ENCODE measurements at regions not wholly inside any gene's neighbourhood (a gene's known extent, or its start where the extent isn't known, plus 50 kb on each side); places are given as distances from the start of the nearest gene placed in this dataset.

DNA sequence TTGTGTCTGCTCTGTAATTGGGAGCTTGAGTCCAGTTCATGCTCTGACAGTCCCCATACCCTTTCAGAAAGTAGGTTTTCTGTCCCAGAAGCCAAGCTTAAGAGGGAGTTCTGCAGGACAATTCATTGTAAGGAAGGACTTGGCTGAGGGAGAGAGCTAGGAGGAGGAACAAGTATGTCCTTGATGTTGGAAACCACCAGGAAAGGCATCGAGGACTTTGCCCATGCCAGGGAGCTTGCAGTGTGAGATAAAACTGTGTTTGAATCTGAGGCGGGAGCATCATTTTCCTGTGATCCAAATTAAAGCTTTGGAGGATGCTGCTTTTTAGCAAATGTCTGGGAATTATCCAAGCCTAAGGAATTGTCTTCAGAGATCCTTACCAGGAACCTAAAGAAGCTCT, 175.3 kb downstream of the EMP1 start:
- H3K4me1 ChIP-seq (ENCODE audit: insufficient read depth, low read length) = no peaks in the 10 kb centered on the region
- no peak overlapping the region for H2AFZ ChIP-seq (ENCODE audit: low read length)
- H3K4me2 ChIP-seq (ENCODE audit: insufficient read depth, low read length) = no peak overlapping the region
- no peak overlapping the region for H3K4me3 ChIP-seq (ENCODE audit: insufficient read depth, low read length)
- no peaks in the 10 kb centered on the region for H4K20me1 ChIP-seq (ENCODE audit: insufficient read depth, low read length)
- H3K9me3 ChIP-seq (ENCODE audit: low read depth, low read length) = no peaks in the 10 kb centered on the region
- H3K27ac ChIP-seq (ENCODE audit: low read depth, low read length) = no peak overlapping the region
- H3K36me3 ChIP-seq (ENCODE audit: insufficient read depth, low read length) = no peaks in the 10 kb centered on the region
- peaks cover 12% of the 10 kb centered on the region for H3K27me3 ChIP-seq (ENCODE audit: insufficient read depth, low read length)
- H3K79me2 ChIP-seq (ENCODE audit: insufficient read depth, low read length) = no peaks in the 10 kb centered on the region
- no peak for DNase-seq (ENCODE audit: insufficient read length, low spot score, missing footprints)
- TF ChIP-seq, protein P1, sequence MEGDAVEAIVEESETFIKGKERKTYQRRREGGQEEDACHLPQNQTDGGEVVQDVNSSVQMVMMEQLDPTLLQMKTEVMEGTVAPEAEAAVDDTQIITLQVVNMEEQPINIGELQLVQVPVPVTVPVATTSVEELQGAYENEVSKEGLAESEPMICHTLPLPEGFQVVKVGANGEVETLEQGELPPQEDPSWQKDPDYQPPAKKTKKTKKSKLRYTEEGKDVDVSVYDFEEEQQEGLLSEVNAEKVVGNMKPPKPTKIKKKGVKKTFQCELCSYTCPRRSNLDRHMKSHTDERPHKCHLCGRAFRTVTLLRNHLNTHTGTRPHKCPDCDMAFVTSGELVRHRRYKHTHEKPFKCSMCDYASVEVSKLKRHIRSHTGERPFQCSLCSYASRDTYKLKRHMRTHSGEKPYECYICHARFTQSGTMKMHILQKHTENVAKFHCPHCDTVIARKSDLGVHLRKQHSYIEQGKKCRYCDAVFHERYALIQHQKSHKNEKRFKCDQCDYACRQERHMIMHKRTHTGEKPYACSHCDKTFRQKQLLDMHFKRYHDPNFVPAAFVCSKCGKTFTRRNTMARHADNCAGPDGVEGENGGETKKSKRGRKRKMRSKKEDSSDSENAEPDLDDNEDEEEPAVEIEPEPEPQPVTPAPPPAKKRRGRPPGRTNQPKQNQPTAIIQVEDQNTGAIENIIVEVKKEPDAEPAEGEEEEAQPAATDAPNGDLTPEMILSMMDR (IDR thresholded peaks at IDR 0.05; ENCODE audit: extremely low read depth, low read depth, low read length) = no peak

DNA sequence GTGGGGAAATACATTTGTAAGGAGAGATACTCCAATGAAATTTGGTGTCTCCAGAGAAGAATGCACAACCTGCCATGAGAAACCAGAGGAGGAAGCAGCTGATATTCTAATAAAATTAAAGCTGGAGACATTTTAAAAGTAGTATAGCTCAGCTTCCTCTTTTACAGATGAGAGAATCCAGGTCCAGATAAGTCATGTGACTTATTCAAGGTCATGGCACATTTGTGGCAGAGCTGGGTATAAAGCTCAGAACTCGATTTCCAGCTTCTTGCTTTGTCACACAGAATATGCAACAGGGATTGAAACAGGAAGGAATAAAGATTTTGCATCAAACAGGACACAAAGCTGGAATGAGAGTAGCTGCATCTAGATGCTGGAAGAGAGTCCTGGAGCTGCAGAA, 174.8 kb downstream of the EMP1 start:
- no peak overlapping the region for H3K27ac ChIP-seq (ENCODE audit: low read depth, low read length)
- no peak for DNase-seq (ENCODE audit: insufficient read length, low spot score, missing footprints)
- no peaks in the 10 kb centered on the region for H3K36me3 ChIP-seq (ENCODE audit: insufficient read depth, low read length)
- H3K79me2 ChIP-seq (ENCODE audit: insufficient read depth, low read length) = no peaks in the 10 kb centered on the region
- no peaks in the 10 kb centered on the region for H3K9me3 ChIP-seq (ENCODE audit: low read depth, low read length)
- H2AFZ ChIP-seq (ENCODE audit: low read length) = no peak overlapping the region
- H3K4me2 ChIP-seq (ENCODE audit: insufficient read depth, low read length) = no peak overlapping the region
- no peak overlapping the region for H3K4me3 ChIP-seq (ENCODE audit: insufficient read depth, low read length)
- no peaks in the 10 kb centered on the region for H3K4me1 ChIP-seq (ENCODE audit: insufficient read depth, low read length)
- TF ChIP-seq, protein P1 (IDR thresholded peaks at IDR 0.05; ENCODE audit: extremely low read depth, low read depth, low read length) = no peak
- peaks cover 12% of the 10 kb centered on the region for H3K27me3 ChIP-seq (ENCODE audit: insufficient read depth, low read length)
- no peaks in the 10 kb centered on the region for H4K20me1 ChIP-seq (ENCODE audit: insufficient read depth, low read length)

DNA sequence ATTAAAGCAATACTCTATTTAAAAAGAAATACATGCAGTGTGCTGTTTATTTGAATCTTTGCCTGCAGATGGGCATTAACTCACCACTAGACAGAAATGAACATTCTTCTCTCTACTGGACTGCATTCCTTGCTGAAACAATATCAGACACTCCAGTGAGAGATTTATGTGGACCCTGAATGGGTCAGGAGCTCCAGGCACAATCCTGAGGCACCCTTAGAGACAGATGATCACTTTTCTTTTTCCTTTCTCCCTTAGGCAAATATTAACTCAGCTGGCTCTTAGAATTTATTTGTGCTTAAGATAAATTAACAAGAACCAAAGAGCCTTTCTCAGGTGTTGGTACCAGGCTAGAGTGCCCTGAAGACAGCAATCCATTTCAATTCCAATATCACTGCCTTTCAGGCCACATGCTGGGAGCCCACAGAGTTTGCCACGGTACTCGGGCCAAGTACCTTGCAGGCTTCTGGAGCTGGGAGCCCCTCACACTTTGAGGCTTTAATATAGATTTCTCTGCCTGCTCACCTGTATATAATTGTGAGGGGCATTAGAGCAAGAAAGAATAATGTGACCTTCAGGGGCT, 173.0 kb downstream of the EMP1 start:
- no peak for DNase-seq (ENCODE audit: insufficient read length, low spot score, missing footprints)
- peaks cover 12% of the 10 kb centered on the region for H3K27me3 ChIP-seq (ENCODE audit: insufficient read depth, low read length)

DNA sequence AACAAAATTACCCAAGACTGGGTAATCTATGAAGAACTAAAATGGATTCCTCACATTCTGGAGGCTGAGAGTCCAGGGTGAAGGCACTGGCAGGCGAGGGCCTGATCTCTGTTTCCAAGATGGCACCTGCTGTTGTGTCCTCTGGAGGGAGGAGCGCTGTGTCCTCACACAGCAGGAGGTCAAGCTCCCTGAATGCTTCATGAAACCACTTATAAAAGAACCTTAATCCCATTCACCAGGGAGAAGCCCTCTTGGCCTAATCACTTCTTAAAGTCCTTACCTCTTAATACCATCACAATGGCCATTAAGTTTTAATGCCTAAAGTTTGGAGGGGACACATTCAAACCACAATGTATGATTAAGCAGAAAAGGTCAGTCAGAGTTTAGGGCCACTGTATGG, 172.4 kb downstream of the EMP1 start:
- Histone ChIP-seq H3K27ac (ENCODE audit: low read depth, low read length) (no peak overlapping the region), H3K9me3 (ENCODE audit: low read depth, low read length) (no peaks in the 10 kb centered on the region), H3K36me3 (ENCODE audit: insufficient read depth, low read length) (no peaks in the 10 kb centered on the region), H3K4me2 (ENCODE audit: insufficient read depth, low read length) (no peak overlapping the region), H3K4me1 (ENCODE audit: insufficient read depth, low read length) (no peaks in the 10 kb centered on the region), H2AFZ (ENCODE audit: low read length) (no peak overlapping the region), H4K20me1 (ENCODE audit: insufficient read depth, low read length) (no peaks in the 10 kb centered on the region), H3K79me2 (ENCODE audit: insufficient read depth, low read length) (no peaks in the 10 kb centered on the region), H3K4me3 (ENCODE audit: insufficient read depth, low read length) (no peak overlapping the region), H3K27me3 (ENCODE audit: insufficient read depth, low read length) (peaks cover 12% of the 10 kb centered on the region)
- no peak for DNase-seq (ENCODE audit: insufficient read length, low spot score, missing footprints)
- TF ChIP-seq, protein P1 (IDR thresholded peaks at IDR 0.05; ENCODE audit: extremely low read depth, low read depth, low read length) = no peak

More for the DNA sequence above, 173.0 kb downstream of the EMP1 start:
- H3K4me1 ChIP-seq (ENCODE audit: insufficient read depth, low read length) = no peaks in the 10 kb centered on the region
- H2AFZ ChIP-seq (ENCODE audit: low read length) = no peak overlapping the region
- no peaks in the 10 kb centered on the region for H4K20me1 ChIP-seq (ENCODE audit: insufficient read depth, low read length)
- H3K27ac ChIP-seq (ENCODE audit: low read depth, low read length) = no peak overlapping the region
- H3K4me2 ChIP-seq (ENCODE audit: insufficient read depth, low read length) = no peak overlapping the region
- H3K9me3 ChIP-seq (ENCODE audit: low read depth, low read length) = no peaks in the 10 kb centered on the region
- TF ChIP-seq, protein P1 (IDR thresholded peaks at IDR 0.05; ENCODE audit: extremely low read depth, low read depth, low read length) = no peak
- no peaks in the 10 kb centered on the region for H3K79me2 ChIP-seq (ENCODE audit: insufficient read depth, low read length)
- H3K36me3 ChIP-seq (ENCODE audit: insufficient read depth, low read length) = no peaks in the 10 kb centered on the region
- no peak overlapping the region for H3K4me3 ChIP-seq (ENCODE audit: insufficient read depth, low read length)

All from osteoblast (primary cell).